ENCODE measurements at regions not wholly inside any gene's neighbourhood (a gene's known extent, or its start where the extent isn't known, plus 50 kb on each side); places are given as distances from the start of the nearest gene placed in this dataset.

DNA sequence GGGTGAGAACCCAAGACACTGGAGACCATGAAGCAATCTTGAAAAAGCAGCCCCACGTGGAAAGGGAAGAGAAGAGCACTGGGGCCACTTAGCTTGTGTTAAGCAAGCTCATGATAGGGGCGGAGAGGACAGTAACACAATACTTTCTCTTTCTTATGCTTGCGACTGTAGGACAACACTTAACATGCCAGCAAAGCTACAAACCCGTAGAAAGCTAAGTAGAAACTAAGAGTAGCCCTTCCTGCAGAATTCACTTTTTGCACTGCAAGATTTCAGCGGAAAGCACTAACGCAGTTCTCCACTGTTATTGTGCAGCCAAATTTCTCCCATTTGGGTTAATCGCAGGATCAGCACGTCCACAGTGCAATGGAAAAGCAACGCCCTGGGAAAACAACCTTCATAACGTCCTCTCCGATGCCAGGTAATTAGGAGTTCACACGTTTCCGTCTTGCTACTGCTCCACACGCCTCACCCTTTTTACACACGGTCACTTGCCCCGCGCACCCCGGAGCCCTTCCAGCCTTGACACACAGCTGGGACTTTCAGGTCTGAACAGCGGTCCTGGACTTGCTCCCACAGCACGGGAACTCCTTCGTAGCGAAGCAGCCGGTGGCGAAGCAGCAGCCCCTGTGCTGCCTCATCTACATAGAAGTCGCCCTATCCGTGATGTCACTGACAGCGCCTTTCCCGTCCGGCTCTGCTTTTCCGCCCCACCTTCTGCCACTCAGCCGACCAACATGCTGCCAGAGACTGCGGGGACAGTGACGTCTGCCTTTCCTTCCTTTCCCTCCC, 148.6 kb downstream of the PPIAL4G start (continued):
- TF ChIP-seq ZNF446 (CRISPR knock-in tag; IDR thresholded peaks at IDR 0.05) (no peak), ZNF160 (CRISPR knock-in tag; IDR thresholded peaks at IDR 0.05) (no peak), ZNF296 (CRISPR knock-in tag; conservative IDR thresholded peaks at IDR 0.05) (no peak), JDP2 (CRISPR knock-in tag; IDR thresholded peaks at IDR 0.05; ENCODE audit: borderline replicate concordance) (no peak), ZNF709 (CRISPR knock-in tag; IDR thresholded peaks at IDR 0.05) (no peak), SMAD1 (CRISPR knock-in tag; IDR thresholded peaks at IDR 0.05; ENCODE audit: borderline replicate concordance, low read depth) (no peak), JUND (CRISPR knock-in tag; IDR thresholded peaks at IDR 0.05) (no peak), ZNF660 (CRISPR knock-in tag; IDR thresholded peaks at IDR 0.05; ENCODE audit: borderline replicate concordance, low read depth) (no peak), ELF3 (CRISPR knock-in tag; IDR thresholded peaks at IDR 0.05) (no peak), ETV6 (CRISPR knock-in tag; conservative IDR thresholded peaks at IDR 0.05) (no peak), GTF3A (CRISPR knock-in tag; conservative IDR thresholded peaks at IDR 0.05) (no peak)
- TF ChIP-seq, protein P1, sequence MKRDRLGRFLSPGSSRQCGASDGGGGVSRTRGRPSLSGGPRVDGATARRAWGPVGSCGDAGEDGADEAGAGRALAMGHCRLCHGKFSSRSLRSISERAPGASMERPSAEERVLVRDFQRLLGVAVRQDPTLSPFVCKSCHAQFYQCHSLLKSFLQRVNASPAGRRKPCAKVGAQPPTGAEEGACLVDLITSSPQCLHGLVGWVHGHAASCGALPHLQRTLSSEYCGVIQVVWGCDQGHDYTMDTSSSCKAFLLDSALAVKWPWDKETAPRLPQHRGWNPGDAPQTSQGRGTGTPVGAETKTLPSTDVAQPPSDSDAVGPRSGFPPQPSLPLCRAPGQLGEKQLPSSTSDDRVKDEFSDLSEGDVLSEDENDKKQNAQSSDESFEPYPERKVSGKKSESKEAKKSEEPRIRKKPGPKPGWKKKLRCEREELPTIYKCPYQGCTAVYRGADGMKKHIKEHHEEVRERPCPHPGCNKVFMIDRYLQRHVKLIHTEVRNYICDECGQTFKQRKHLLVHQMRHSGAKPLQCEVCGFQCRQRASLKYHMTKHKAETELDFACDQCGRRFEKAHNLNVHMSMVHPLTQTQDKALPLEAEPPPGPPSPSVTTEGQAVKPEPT (CRISPR knock-in tag; IDR thresholded peaks at IDR 0.05; ENCODE audit: low read depth) = no peak
- TF ChIP-seq, protein P2, sequence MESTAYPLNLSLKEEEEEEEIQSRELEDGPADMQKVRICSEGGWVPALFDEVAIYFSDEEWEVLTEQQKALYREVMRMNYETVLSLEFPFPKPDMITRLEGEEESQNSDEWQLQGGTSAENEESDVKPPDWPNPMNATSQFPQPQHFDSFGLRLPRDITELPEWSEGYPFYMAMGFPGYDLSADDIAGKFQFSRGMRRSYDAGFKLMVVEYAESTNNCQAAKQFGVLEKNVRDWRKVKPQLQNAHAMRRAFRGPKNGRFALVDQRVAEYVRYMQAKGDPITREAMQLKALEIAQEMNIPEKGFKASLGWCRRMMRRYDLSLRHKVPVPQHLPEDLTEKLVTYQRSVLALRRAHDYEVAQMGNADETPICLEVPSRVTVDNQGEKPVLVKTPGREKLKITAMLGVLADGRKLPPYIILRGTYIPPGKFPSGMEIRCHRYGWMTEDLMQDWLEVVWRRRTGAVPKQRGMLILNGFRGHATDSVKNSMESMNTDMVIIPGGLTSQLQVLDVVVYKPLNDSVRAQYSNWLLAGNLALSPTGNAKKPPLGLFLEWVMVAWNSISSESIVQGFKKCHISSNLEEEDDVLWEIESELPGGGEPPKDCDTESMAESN (CRISPR knock-in tag; conservative IDR thresholded peaks at IDR 0.05) = no peak
- TF ChIP-seq, protein P3, sequence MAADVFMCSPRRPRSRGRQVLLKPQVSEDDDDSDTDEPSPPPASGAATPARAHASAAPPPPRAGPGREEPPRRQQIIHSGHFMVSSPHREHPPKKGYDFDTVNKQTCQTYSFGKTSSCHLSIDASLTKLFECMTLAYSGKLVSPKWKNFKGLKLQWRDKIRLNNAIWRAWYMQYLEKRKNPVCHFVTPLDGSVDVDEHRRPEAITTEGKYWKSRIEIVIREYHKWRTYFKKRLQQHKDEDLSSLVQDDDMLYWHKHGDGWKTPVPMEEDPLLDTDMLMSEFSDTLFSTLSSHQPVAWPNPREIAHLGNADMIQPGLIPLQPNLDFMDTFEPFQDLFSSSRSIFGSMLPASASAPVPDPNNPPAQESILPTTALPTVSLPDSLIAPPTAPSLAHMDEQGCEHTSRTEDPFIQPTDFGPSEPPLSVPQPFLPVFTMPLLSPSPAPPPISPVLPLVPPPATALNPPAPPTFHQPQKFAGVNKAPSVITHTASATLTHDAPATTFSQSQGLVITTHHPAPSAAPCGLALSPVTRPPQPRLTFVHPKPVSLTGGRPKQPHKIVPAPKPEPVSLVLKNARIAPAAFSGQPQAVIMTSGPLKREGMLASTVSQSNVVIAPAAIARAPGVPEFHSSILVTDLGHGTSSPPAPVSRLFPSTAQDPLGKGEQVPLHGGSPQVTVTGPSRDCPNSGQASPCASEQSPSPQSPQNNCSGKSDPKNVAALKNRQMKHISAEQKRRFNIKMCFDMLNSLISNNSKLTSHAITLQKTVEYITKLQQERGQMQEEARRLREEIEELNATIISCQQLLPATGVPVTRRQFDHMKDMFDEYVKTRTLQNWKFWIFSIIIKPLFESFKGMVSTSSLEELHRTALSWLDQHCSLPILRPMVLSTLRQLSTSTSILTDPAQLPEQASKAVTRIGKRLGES (CRISPR knock-in tag; IDR thresholded peaks at IDR 0.05; ENCODE audit: borderline replicate concordance) = no peak
- TF ChIP-seq, protein P4, sequence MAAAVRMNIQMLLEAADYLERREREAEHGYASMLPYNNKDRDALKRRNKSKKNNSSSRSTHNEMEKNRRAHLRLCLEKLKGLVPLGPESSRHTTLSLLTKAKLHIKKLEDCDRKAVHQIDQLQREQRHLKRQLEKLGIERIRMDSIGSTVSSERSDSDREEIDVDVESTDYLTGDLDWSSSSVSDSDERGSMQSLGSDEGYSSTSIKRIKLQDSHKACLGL (CRISPR knock-in tag; IDR thresholded peaks at IDR 0.05) = no peak
